Naive thymus-derived CD4-positive, alpha-beta T cell (primary cell): ENCODE measurements at regions not wholly inside any gene's neighbourhood (a gene's known extent, or its start where the extent isn't known, plus 50 kb on each side); places are given as distances from the start of the nearest gene placed in this dataset.

Experiments used
- ATAC-seq: fragments of 150-1000 bp; cut with Tn5 transposase; 2 replicates; pipeline ENCODE4 v1.10.0; 2021; ENCODE audit warnings: mild to moderate bottlenecking, moderate library complexity
- CTCF ChIA-PET: fragments of 350-600 bp; sonication (Branson Sonifier 250); formaldehyde crosslinking; loops from one replicate; lab custom pipeline; 2021; ENCODE audit warnings: antibody characterized with exemption; lab: Charles Lee
- POLR2A ChIA-PET: fragments of 350-600 bp; sonication (Branson Sonifier 250); formaldehyde crosslinking; loops from one replicate; lab custom pipeline; 2021; ENCODE audit warnings: antibody characterized with exemption, inconsistent platforms; lab: Charles Lee
- DNase-seq, 9 donors: peaks; one replicate each; pipeline versions ENCODE4 v3.0.0 to v3.0.0-alpha.2; 2020 to 2022; ENCODE audit warnings: mixed read lengths in 1 of 9
- H3K27ac ChIP-seq: one replicate; pipeline ENCODE4 v1.7.0; 2013; ENCODE audit warnings: mild to moderate bottlenecking, low read depth, low read length, moderate library complexity
- H3K27me3 ChIP-seq, 2 donors: one replicate each; pipeline ENCODE4 v1.7.0; 2013; ENCODE audit warnings: low read length in 2 of 2, mild to moderate bottlenecking in 2 of 2, moderate library complexity in 2 of 2; ENCODE audit not compliant: control insufficient read depth in 2 of 2, insufficient read depth in 2 of 2
- H3K36me3 ChIP-seq, 3 experiments: 1 replicate in 2 of 3; 2 replicates in 1 of 3; pipeline ENCODE4 v1.7.0; 2013; ENCODE audit warnings: low read length in 3 of 3, mild to moderate bottlenecking in 3 of 3, moderate library complexity in 1 of 3; ENCODE audit not compliant: insufficient read depth in 3 of 3, control insufficient read depth in 2 of 3
- H3K4me1 ChIP-seq, 2 donors: one replicate each; pipeline ENCODE4 v1.7.0; 2013; ENCODE audit warnings: low read length in 2 of 2, mild to moderate bottlenecking in 2 of 2, moderate library complexity in 1 of 2; ENCODE audit not compliant: control insufficient read depth in 2 of 2, insufficient read depth in 2 of 2
- H3K4me3 ChIP-seq: 2 replicates; pipeline ENCODE4 v1.7.0; 2013; ENCODE audit warnings: mild to moderate bottlenecking, low read length
- H3K9me3 ChIP-seq, 3 experiments: 1 replicate in 2 of 3; 2 replicates in 1 of 3; pipeline ENCODE4 v1.7.0; 2013; ENCODE audit warnings: low read length in 3 of 3; ENCODE audit not compliant: control insufficient read depth in 2 of 3
- H3K27ac Mint-ChIP-seq, 9 donors: one replicate each; pipeline ENCODE4 v1.8.0; 2020 to 2022; ENCODE audit warnings: mixed read lengths in 9 of 9, mild to moderate bottlenecking in 8 of 9, moderate library complexity in 5 of 9, inconsistent platforms in 2 of 9
- H3K27me3 Mint-ChIP-seq, 5 donors: one replicate each; pipeline ENCODE4 v1.8.0; 2021 to 2022; ENCODE audit warnings: mixed read lengths in 5 of 5, mild to moderate bottlenecking in 1 of 5
- H3K36me3 Mint-ChIP-seq, 5 donors: one replicate each; pipeline ENCODE4 v1.8.0; 2020 to 2022; ENCODE audit warnings: mixed read lengths in 5 of 5, mild to moderate bottlenecking in 3 of 5, inconsistent platforms in 1 of 5
- H3K4me1 Mint-ChIP-seq, 7 donors: one replicate each; pipeline ENCODE4 v1.8.0; 2020 to 2022; ENCODE audit warnings: mixed read lengths in 7 of 7, mild to moderate bottlenecking in 3 of 7, inconsistent platforms in 1 of 7
- H3K4me3 Mint-ChIP-seq, 10 donors: one replicate each; pipeline ENCODE4 v1.8.0; 2020 to 2022; ENCODE audit warnings: mild to moderate bottlenecking in 10 of 10, mixed read lengths in 10 of 10, moderate library complexity in 6 of 10, inconsistent platforms in 2 of 10
- H3K9me3 Mint-ChIP-seq, 11 donors: one replicate each; pipeline ENCODE4 v1.8.0; 2020 to 2022; ENCODE audit warnings: mixed read lengths in 11 of 11, mild to moderate bottlenecking in 4 of 11, inconsistent platforms in 1 of 11, moderate library complexity in 1 of 11
- intact Hi-C, 2 donors: fragments of 100-400 bp; cut with micrococcal nuclease; formaldehyde crosslinking; loops; one replicate each; pipeline ENCODE4 v1.15.1; 2023

- no peak overlapping the region for H3K27ac Mint-ChIP-seq
- POLR2A ChIA-PET, result no interaction called here
- ATAC-seq, result no peak
Observed at GRCh38 chr2:22336414-22336813, 1048.6 kb upstream of the KLHL29 start.

GRCh38 chr2:22340716-22341115 is 1044.3 kb upstream of the KLHL29 start:
- no peak for DNase-seq
- H3K4me3 Mint-ChIP-seq, result no peak overlapping the region

More at GRCh38 chr2:22336414-22336813, 1048.6 kb upstream of the KLHL29 start:
- no peaks in the 10 kb centered on the region for H3K9me3 ChIP-seq
- H3K4me1 ChIP-seq, result no peaks in the 10 kb centered on the region
- Mint-ChIP-seq H3K9me3 (peaks cover 0 to 15% (median 4%) of the 10 kb centered on the region in 11 donors), H3K4me1 (peaks cover 0 to 2% (median 0%) of the 10 kb centered on the region in 7 donors), H3K36me3 (no peaks in the 10 kb centered on the region), H3K4me3 (no peak overlapping the region), H3K27me3 (no peaks in the 10 kb centered on the region)
- H3K27me3 ChIP-seq, result no peaks in the 10 kb centered on the region
- CTCF ChIA-PET, result no interaction called here
- H3K36me3 ChIP-seq, result no peaks in the 10 kb centered on the region
- DNase-seq, result no peak
- no peak overlapping the region for H3K27ac ChIP-seq
- no peak overlapping the region for H3K4me3 ChIP-seq
- intact Hi-C loops, result no loop called here

GRCh38 chr2:22347306-22347705 is 1037.7 kb upstream of the KLHL29 start:
- Histone ChIP-seq H3K36me3 (no peaks in the 10 kb centered on the region), H3K4me3 (no peak overlapping the region), H3K27me3 (no peaks in the 10 kb centered on the region), H3K9me3 (no peaks in the 10 kb centered on the region), H3K27ac (no peak overlapping the region), H3K4me1 (no peaks in the 10 kb centered on the region)
- ChIA-PET CTCF (no interaction called here), POLR2A (no interaction called here)
- DNase-seq (no peak), ATAC-seq (no peak)
- H3K27me3 Mint-ChIP-seq, result no peaks in the 10 kb centered on the region
- H3K4me3 Mint-ChIP-seq, result no peak overlapping the region
- no peaks in the 10 kb centered on the region for H3K4me1 Mint-ChIP-seq
- intact Hi-C loops, result no loop called here
- no peaks in the 10 kb centered on the region for H3K36me3 Mint-ChIP-seq
- peaks cover 0 to 9% (median 1%) of the 10 kb centered on the region in 11 donors for H3K9me3 Mint-ChIP-seq
- no peak overlapping the region for H3K27ac Mint-ChIP-seq

More at GRCh38 chr2:22340716-22341115, 1044.3 kb upstream of the KLHL29 start:
- no peak overlapping the region for H3K4me3 ChIP-seq
- no peaks in the 10 kb centered on the region for H3K4me1 ChIP-seq
- H3K36me3 Mint-ChIP-seq, result no peaks in the 10 kb centered on the region
- POLR2A ChIA-PET, result no interaction called here
- H3K36me3 ChIP-seq, result no peaks in the 10 kb centered on the region
- CTCF ChIA-PET, result no interaction called here
- H3K27me3 Mint-ChIP-seq, result no peaks in the 10 kb centered on the region
- H3K27ac Mint-ChIP-seq, result no peak overlapping the region
- H3K4me1 Mint-ChIP-seq, result no peaks in the 10 kb centered on the region
- intact Hi-C loops, result no loop called here
- H3K9me3 ChIP-seq, result no peaks in the 10 kb centered on the region
- H3K27me3 ChIP-seq, result no peaks in the 10 kb centered on the region
- ATAC-seq, result no peak
- no peak overlapping the region for H3K27ac ChIP-seq
- H3K9me3 Mint-ChIP-seq, result peaks cover 0 to 16% (median 2%) of the 10 kb centered on the region in 11 donors

- CTCF ChIA-PET, result no interaction called here
- Mint-ChIP-seq H3K4me3 (no peak overlapping the region), H3K27ac (no peak overlapping the region), H3K4me1 (no peaks in the 10 kb centered on the region), H3K36me3 (no peaks in the 10 kb centered on the region), H3K9me3 (peaks cover 0 to 6% (median 0%) of the 10 kb centered on the region in 11 donors), H3K27me3 (no peaks in the 10 kb centered on the region)
- H3K4me1 ChIP-seq, result no peaks in the 10 kb centered on the region
- H3K4me3 ChIP-seq, result no peak overlapping the region
- intact Hi-C loops, result loop anchor here in 1 of 2 donors (10.0 kb wide), 1 partner anchor 1214 kb away; no protein-coding TSS in a partner anchor
- H3K27ac ChIP-seq, result no peak overlapping the region
- POLR2A ChIA-PET, result no interaction called here
- no peaks in the 10 kb centered on the region for H3K9me3 ChIP-seq
- no peaks in the 10 kb centered on the region for H3K36me3 ChIP-seq
- ATAC-seq (no peak), DNase-seq (no peak)
- H3K27me3 ChIP-seq, result no peaks in the 10 kb centered on the region
Observed at GRCh38 chr2:22350621-22351020, 1034.4 kb upstream of the KLHL29 start.

DNA sequence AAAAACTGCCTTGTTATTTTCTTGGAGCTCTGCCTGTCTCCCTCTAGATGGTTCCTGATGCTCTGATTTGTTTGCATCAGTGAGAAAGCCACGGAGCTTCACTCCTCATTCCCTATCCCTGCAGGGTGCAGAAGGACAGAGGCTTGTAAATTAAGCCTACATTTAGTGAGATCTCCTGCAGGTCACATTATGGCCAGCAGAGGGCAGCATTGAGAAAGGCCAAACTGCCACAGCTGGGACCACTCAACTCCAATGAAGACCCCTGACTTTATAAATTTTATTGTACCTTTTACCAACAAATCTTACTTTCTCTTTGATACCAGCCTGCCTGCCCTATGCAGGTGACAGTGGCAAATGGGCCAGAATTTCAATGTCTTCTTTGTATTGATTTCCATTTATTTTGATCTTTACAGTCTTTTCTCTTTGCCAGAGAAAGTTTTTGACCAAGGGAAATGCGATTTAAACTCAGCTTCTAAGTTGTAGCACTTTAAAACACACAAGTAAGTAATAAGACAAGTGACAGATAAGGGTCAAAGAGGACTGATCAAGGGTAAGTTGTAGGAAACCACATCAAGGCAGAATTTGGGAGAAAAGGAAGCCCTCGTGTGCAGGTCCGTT is 1029.1 kb upstream of the KLHL29 start:
- Histone ChIP-seq H3K36me3 (no peaks in the 10 kb centered on the region), H3K9me3 (no peaks in the 10 kb centered on the region), H3K4me3 (no peak overlapping the region), H3K27me3 (no peaks in the 10 kb centered on the region), H3K27ac (no peak overlapping the region), H3K4me1 (no peaks in the 10 kb centered on the region)
- intact Hi-C loops, result loop anchor here in 1 of 2 donors (10.0 kb wide), 1 partner anchor 1209 kb away; no protein-coding TSS in a partner anchor
- Mint-ChIP-seq H3K27ac (no peak overlapping the region), H3K4me3 (no peak overlapping the region), H3K4me1 (no peaks in the 10 kb centered on the region), H3K36me3 (no peaks in the 10 kb centered on the region), H3K9me3 (peaks cover 0 to 9% (median 0%) of the 10 kb centered on the region in 11 donors), H3K27me3 (no peaks in the 10 kb centered on the region)
- ChIA-PET POLR2A (no interaction called here), CTCF (no interaction called here)
- ATAC-seq (no peak), DNase-seq (peak in 5 of 9 donors; percentile 1 to 42 (median 5))

DNA sequence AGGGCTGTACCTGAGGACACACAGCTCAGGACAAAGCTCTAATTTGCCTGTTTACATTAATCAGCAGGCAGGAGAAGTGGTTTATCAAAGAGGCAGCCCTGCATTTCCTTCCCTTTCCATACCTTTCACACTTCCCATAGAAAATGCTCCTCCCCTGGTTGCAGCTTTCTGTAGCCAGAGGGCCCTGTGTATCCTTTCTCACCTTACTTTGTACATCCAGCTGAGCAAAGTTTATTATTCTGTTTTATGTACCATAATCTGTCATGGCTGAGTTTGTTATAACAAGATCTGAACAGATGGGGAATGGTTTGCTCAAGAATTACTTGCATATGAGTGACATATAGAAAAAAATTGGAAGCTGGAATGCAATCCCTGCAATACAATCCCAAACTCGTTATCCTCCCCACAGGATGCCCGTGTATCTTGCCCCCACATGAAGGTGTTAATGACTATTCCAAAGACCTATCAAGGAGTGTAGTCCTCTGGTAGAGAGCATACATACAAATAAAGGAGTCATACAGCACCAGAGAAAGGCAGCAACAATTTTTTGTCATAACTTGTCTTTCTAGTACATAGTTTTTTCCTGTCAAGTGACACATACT is 1025.8 kb upstream of the KLHL29 start:
- ATAC-seq (no peak), DNase-seq (no peak)
- Histone ChIP-seq H3K36me3 (no peaks in the 10 kb centered on the region), H3K4me1 (no peaks in the 10 kb centered on the region), H3K27ac (no peak overlapping the region), H3K4me3 (no peak overlapping the region), H3K9me3 (no peaks in the 10 kb centered on the region), H3K27me3 (no peaks in the 10 kb centered on the region)
- no peaks in the 10 kb centered on the region for H3K36me3 Mint-ChIP-seq
- no peaks in the 10 kb centered on the region for H3K27me3 Mint-ChIP-seq
- H3K9me3 Mint-ChIP-seq, result peaks cover 0 to 11% (median 0%) of the 10 kb centered on the region in 11 donors
- ChIA-PET POLR2A (no interaction called here), CTCF (no interaction called here)
- H3K4me3 Mint-ChIP-seq, result no peak overlapping the region
- intact Hi-C loops, result loop anchor here in 1 of 2 donors (10.0 kb wide), 1 partner anchor 1206 kb away; no protein-coding TSS in a partner anchor
- no peaks in the 10 kb centered on the region for H3K4me1 Mint-ChIP-seq
- H3K27ac Mint-ChIP-seq, result no peak overlapping the region
